ENCODE measurements at regions not wholly inside any gene's neighbourhood (a gene's known extent, or its start where the extent isn't known, plus 50 kb on each side); places are given as distances from the start of the nearest gene placed in this dataset.

- TF ChIP-seq, protein P1, sequence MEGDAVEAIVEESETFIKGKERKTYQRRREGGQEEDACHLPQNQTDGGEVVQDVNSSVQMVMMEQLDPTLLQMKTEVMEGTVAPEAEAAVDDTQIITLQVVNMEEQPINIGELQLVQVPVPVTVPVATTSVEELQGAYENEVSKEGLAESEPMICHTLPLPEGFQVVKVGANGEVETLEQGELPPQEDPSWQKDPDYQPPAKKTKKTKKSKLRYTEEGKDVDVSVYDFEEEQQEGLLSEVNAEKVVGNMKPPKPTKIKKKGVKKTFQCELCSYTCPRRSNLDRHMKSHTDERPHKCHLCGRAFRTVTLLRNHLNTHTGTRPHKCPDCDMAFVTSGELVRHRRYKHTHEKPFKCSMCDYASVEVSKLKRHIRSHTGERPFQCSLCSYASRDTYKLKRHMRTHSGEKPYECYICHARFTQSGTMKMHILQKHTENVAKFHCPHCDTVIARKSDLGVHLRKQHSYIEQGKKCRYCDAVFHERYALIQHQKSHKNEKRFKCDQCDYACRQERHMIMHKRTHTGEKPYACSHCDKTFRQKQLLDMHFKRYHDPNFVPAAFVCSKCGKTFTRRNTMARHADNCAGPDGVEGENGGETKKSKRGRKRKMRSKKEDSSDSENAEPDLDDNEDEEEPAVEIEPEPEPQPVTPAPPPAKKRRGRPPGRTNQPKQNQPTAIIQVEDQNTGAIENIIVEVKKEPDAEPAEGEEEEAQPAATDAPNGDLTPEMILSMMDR (conservative IDR thresholded peaks at IDR 0.05; ENCODE audit: low read depth in 2 of 2): no peak
- TF ChIP-seq ZNF331 (CRISPR knock-in tag; IDR thresholded peaks at IDR 0.05; ENCODE audit: low read depth) (no peak), ZNF114 (CRISPR knock-in tag; IDR thresholded peaks at IDR 0.05) (no peak), POLR2AphosphoS5 (IDR thresholded peaks at IDR 0.05; ENCODE audit: low read depth) (no peak), EZH2phosphoT487 (IDR thresholded peaks at IDR 0.05; ENCODE audit: unreplicated experiment) (no peak), REST (IDR thresholded peaks at IDR 0.05; ENCODE audit: unreplicated experiment) (no peak), JUNB (IDR thresholded peaks at IDR 0.05; ENCODE audit: unreplicated experiment) (no peak), EZH2 (IDR thresholded peaks at IDR 0.05; ENCODE audit: low read depth, unreplicated experiment) (no peak), ETS1 (IDR thresholded peaks at IDR 0.05) (no peak), CREB1 (CRISPR knock-in tag; IDR thresholded peaks at IDR 0.05; ENCODE audit: low read depth) (no peak)
Observed at GRCh38 chr2:150887926-150888325, 373.7 kb downstream of the RBM43 start.

Measured in GM23338 (cell line).